HepG2 (cell line): ENCODE measurements at regions not wholly inside any gene's neighbourhood (a gene's known extent, or its start where the extent isn't known, plus 50 kb on each side); places are given as distances from the start of the nearest gene placed in this dataset.

Experiments used
- ATAC-seq: fragments of 200-7000 bp; cut with Tn5 transposase; 3 replicates; pipeline ENCODE4 v1.9.1; 2020; ENCODE audit warnings: mild to moderate bottlenecking, moderate library complexity
- BruUV-seq: library from RNA; stranded (reverse); fragments of 400-500 nt; replicated peaks from 2 replicates; lab custom pipeline; 2021; lab: Mats Ljungman, UMichigan
- CTCF ChIA-PET: fragments of 300-600 bp; formaldehyde crosslinking; extraction: SDS; loops from one replicate; lab custom pipeline; 2021; ENCODE audit warnings: low total read pairs, inconsistent platforms, low intra/inter-chr PET ratio; lab: Yijun Ruan, JAX
- POLR2A ChIA-PET: fragments of 350-600 bp; sonication (Branson Sonifier 250); formaldehyde crosslinking; loops from one replicate; lab custom pipeline; 2020; ENCODE audit warnings: antibody characterized with exemption, inconsistent platforms; lab: Yijun Ruan, JAX
- DNase-seq: peaks from one replicate; pipeline ENCODE4 v3.0.0-alpha.2; 2015; ENCODE audit warnings: low spot score
- FAIRE-seq: peaks from 3 replicates; lab custom pipeline; 2011; peaks lifted over from hg19 to GRCh38; lab: Jason Lieb, UNC
- H2AFZ ChIP-seq: one replicate; pipeline ENCODE4 v1.6.1; 2011; ENCODE audit warnings: low read length, inconsistent platforms
- H3K27ac ChIP-seq: fragments of 300-600 bp; 3 replicates; pipeline ENCODE4 v1.8.0; 2011; ENCODE audit warnings: mixed run types, mild to moderate bottlenecking, mixed read lengths, low read length, inconsistent platforms; ENCODE audit not compliant: insufficient read depth; ENCODE audit errors: extremely low read length
- H3K27me3 ChIP-seq, 2 experiments: fragments of 200-600 bp in 1 of 2; 2 replicates in 1 of 2; 3 replicates in 1 of 2; pipeline versions ENCODE4 v1.6.0 to v1.8.0; 2011; ENCODE audit warnings: low read length in 2 of 2, mild to moderate bottlenecking in 2 of 2, moderate library complexity in 2 of 2, inconsistent platforms in 1 of 2; ENCODE audit not compliant: insufficient read depth in 2 of 2, control insufficient read depth in 1 of 2
- H3K36me3 ChIP-seq, 2 experiments: fragments of 200-600 bp in 1 of 2; replicated peaks in 1 of 2; 2 replicates in 1 of 2; 3 replicates in 1 of 2; pipeline versions ENCODE4 v1.5.1 to v1.8.0; 2011; ENCODE audit warnings: low read length in 2 of 2, inconsistent platforms in 1 of 2; ENCODE audit not compliant: insufficient read depth in 2 of 2, control insufficient read depth in 1 of 2
- H3K4me1 ChIP-seq: 2 replicates; pipeline ENCODE4 v1.5.1; 2012; ENCODE audit warnings: low read length, inconsistent platforms; ENCODE audit not compliant: insufficient read depth
- H3K4me2 ChIP-seq: 2 replicates; pipeline ENCODE4 v1.6.0; 2011; ENCODE audit warnings: low read depth, low read length, inconsistent platforms
- H3K4me3 ChIP-seq, 3 experiments: fragments of 200-600 bp in 1 of 3; sonication (generic), shearing (Covaris generic) in 1 of 3; replicated peaks in 1 of 3; 2 replicates each; pipeline ENCODE4 v1.5.1; 2011 to 2016; ENCODE audit warnings: low read length in 3 of 3, inconsistent platforms in 2 of 3, low read depth in 2 of 3, mild to moderate bottlenecking in 2 of 3, control low read depth in 1 of 3, mixed read lengths in 1 of 3; ENCODE audit not compliant: insufficient read depth in 1 of 3
- H3K79me2 ChIP-seq: one replicate; pipeline ENCODE4 v1.6.1; 2011; ENCODE audit warnings: low read length, inconsistent platforms; ENCODE audit not compliant: insufficient read depth
- H3K9ac ChIP-seq: 2 replicates; pipeline ENCODE4 v1.6.0; 2011; ENCODE audit warnings: mild to moderate bottlenecking, low read depth, low read length, inconsistent platforms; ENCODE audit not compliant: insufficient read depth
- H3K9me3 ChIP-seq: 2 replicates; pipeline ENCODE4 v1.5.1; 2012; ENCODE audit warnings: mild to moderate bottlenecking, low read length
- H4K20me1 ChIP-seq: 2 replicates; pipeline ENCODE4 v1.6.0; 2011; ENCODE audit warnings: inconsistent platforms, mild to moderate bottlenecking, low read length, moderate library complexity; ENCODE audit not compliant: insufficient read depth
- CBX1 ChIP-seq: IDR thresholded peaks from one replicate; pipeline ENCODE4 v1.6.1; 2016; ENCODE audit warnings: antibody characterized with exemption, low read depth
- FOXJ3 ChIP-seq: sonication (generic); formaldehyde crosslinking; IDR thresholded peaks from 2 replicates; pipeline ENCODE4 v1.4.0; 2020; ENCODE audit warnings: missing genetic modification reagents, mild to moderate bottlenecking, borderline replicate concordance
- FOXM1 ChIP-seq: sonication (generic); formaldehyde crosslinking; IDR thresholded peaks from 2 replicates; pipeline ENCODE4 v1.5.0; 2020; ENCODE audit warnings: missing genetic modification reagents
- HDAC6 ChIP-seq: fragments of 200-600 bp; sonication (generic); IDR thresholded peaks from 2 replicates; pipeline ENCODE4 v1.7.0; 2017; ENCODE audit warnings: mild to moderate bottlenecking, antibody characterized with exemption, low read length, low read depth
- STAG1 ChIP-seq: sonication (generic); formaldehyde crosslinking; IDR thresholded peaks from 2 replicates; pipeline ENCODE4 v1.4.0; 2020; ENCODE audit warnings: missing genetic modification reagents
- ZNF280D ChIP-seq: sonication (generic); formaldehyde crosslinking; IDR thresholded peaks from 2 replicates; pipeline ENCODE4 v1.5.1; 2020; ENCODE audit warnings: mild to moderate bottlenecking, missing genetic modification reagents
- ZNF337 ChIP-seq: sonication (generic); formaldehyde crosslinking; IDR thresholded peaks from 2 replicates; pipeline ENCODE4 v1.5.1; 2020; ENCODE audit warnings: missing genetic modification reagents, low read depth, mild to moderate bottlenecking, borderline replicate concordance
- ZNF678 ChIP-seq: sonication (generic); formaldehyde crosslinking; IDR thresholded peaks from 2 replicates; pipeline ENCODE4 v1.4.0; 2020; ENCODE audit warnings: mild to moderate bottlenecking, missing genetic modification reagents
- WGBS: methylation state at CpG from one replicate; pipeline ENCODE4 v1.1.6; 2017; ENCODE audit warnings: low lambda C conversion rate; 5-methylcytosine and 5-hydroxymethylcytosine counted together
- in situ Hi-C: cut with HindIII; loops from 2 replicates; pipeline ENCODE4 v1.10.0; 2017; ENCODE audit warnings: low pct_unique_long_range_greater_than_20kb; ENCODE audit not compliant: extremely low pct_ligation_motif_present
- intact Hi-C: fragments of 100-400 bp; cut with micrococcal nuclease; formaldehyde crosslinking; loops from one replicate; pipeline ENCODE4 v1.10.0; 2022; ENCODE audit not compliant: unreplicated experiment
- TF ChIP-seq, protein P1 (sequence below), 2 experiments: sonication (generic) in 1 of 2; formaldehyde crosslinking in 1 of 2; IDR thresholded peaks; 2 replicates each; pipeline versions ENCODE4 v1.4.0 to v1.6.1; 2018 to 2020; ENCODE audit warnings: missing genetic modification reagents in 2 of 2, borderline replicate concordance in 1 of 2, low read depth in 1 of 2, mild to moderate bottlenecking in 1 of 2, missing biosample characterization in 1 of 2
- TF ChIP-seq, protein P2 (sequence below): sonication (generic); formaldehyde crosslinking; IDR thresholded peaks from 2 replicates; pipeline ENCODE4 v1.8.1; 2023; ENCODE audit warnings: mild to moderate bottlenecking, missing genetic modification reagents
- TF ChIP-seq, protein P3 (sequence below): sonication (generic); formaldehyde crosslinking; IDR thresholded peaks from 2 replicates; pipeline ENCODE4 v1.5.0; 2020; ENCODE audit warnings: mild to moderate bottlenecking, missing genetic modification reagents, moderate library complexity
- TF ChIP-seq, protein P4 (sequence below): sonication (generic); formaldehyde crosslinking; IDR thresholded peaks from 2 replicates; pipeline ENCODE4 v1.4.0; 2020; ENCODE audit warnings: missing genetic modification reagents

DNA sequence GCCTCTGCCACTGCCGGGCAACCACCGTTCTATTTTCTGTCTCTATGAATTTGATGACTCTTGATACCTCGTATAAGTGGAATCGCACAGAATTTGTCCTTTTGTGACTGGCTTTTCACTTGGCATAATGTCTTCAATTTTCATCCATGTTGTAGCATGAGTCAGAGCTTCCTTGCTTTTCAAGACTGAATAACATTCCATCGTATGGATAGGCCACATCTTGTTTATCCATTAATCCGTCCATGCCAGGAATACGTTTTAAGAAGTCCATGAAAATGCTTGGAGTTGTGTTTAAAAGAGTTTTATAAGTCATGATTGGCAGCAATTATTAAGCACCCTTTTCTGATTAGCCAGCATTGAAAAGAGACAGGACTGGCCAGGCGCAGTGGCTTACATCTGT is 53.6 kb upstream of the CLDN10 start (continued):
- TF ChIP-seq ZNF280D (CRISPR knock-in tag): no peak
- TF ChIP-seq, protein P1, sequence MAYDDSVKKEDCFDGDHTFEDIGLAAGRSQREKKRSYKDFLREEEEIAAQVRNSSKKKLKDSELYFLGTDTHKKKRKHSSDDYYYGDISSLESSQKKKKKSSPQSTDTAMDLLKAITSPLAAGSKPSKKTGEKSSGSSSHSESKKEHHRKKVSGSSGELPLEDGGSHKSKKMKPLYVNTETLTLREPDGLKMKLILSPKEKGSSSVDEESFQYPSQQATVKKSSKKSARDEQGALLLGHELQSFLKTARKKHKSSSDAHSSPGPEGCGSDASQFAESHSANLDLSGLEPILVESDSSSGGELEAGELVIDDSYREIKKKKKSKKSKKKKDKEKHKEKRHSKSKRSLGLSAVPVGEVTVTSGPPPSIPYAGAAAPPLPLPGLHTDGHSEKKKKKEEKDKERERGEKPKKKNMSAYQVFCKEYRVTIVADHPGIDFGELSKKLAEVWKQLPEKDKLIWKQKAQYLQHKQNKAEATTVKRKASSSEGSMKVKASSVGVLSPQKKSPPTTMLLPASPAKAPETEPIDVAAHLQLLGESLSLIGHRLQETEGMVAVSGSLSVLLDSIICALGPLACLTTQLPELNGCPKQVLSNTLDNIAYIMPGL (CRISPR knock-in tag; IDR thresholded peaks at IDR 0.05; ENCODE audit: borderline replicate concordance in 1 of 2, low read depth in 1 of 2): no peak

GRCh38 chr13:95499811-95500712 is 52.5 kb upstream of the CLDN10 start:
- Histone ChIP-seq H3K36me3 (no peaks in the 10 kb centered on the region), H4K20me1 (no peaks in the 10 kb centered on the region), H3K9me3 (no peaks in the 10 kb centered on the region), H2AFZ (no peak overlapping the region), H3K27me3 (no peaks in the 10 kb centered on the region), H3K4me2 (no peak overlapping the region), H3K4me3 (no peak overlapping the region), H3K27ac (no peak overlapping the region), H3K9ac (no peak overlapping the region), H3K4me1 (no peaks in the 10 kb centered on the region), H3K79me2 (no peaks in the 10 kb centered on the region)
- DNase-seq (no peak), ATAC-seq (no peak), FAIRE-seq (no peak)
- no TSS peak for BruUV-seq
- POLR2A ChIA-PET: no interaction called here
- intact Hi-C loops: no loop called here
- 57% methylated on average over 6 of the region's 6 CpGs for WGBS
- CTCF ChIA-PET: no interaction called here
- in situ Hi-C loops: no loop called here
- TF ChIP-seq ZNF678 (CRISPR knock-in tag) (no peak), FOXM1 (CRISPR knock-in tag) (no peak), CBX1 (no peak), STAG1 (no peak), FOXJ3 (CRISPR knock-in tag) (no peak), ZNF337 (CRISPR knock-in tag) (no peak), HDAC6 (no peak)
- TF ChIP-seq, protein P2, sequence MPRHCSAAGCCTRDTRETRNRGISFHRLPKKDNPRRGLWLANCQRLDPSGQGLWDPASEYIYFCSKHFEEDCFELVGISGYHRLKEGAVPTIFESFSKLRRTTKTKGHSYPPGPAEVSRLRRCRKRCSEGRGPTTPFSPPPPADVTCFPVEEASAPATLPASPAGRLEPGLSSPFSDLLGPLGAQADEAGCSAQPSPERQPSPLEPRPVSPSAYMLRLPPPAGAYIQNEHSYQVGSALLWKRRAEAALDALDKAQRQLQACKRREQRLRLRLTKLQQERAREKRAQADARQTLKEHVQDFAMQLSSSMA (CRISPR knock-in tag): no peak
- TF ChIP-seq, protein P3, sequence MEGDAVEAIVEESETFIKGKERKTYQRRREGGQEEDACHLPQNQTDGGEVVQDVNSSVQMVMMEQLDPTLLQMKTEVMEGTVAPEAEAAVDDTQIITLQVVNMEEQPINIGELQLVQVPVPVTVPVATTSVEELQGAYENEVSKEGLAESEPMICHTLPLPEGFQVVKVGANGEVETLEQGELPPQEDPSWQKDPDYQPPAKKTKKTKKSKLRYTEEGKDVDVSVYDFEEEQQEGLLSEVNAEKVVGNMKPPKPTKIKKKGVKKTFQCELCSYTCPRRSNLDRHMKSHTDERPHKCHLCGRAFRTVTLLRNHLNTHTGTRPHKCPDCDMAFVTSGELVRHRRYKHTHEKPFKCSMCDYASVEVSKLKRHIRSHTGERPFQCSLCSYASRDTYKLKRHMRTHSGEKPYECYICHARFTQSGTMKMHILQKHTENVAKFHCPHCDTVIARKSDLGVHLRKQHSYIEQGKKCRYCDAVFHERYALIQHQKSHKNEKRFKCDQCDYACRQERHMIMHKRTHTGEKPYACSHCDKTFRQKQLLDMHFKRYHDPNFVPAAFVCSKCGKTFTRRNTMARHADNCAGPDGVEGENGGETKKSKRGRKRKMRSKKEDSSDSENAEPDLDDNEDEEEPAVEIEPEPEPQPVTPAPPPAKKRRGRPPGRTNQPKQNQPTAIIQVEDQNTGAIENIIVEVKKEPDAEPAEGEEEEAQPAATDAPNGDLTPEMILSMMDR: no peak
- TF ChIP-seq, protein P4, sequence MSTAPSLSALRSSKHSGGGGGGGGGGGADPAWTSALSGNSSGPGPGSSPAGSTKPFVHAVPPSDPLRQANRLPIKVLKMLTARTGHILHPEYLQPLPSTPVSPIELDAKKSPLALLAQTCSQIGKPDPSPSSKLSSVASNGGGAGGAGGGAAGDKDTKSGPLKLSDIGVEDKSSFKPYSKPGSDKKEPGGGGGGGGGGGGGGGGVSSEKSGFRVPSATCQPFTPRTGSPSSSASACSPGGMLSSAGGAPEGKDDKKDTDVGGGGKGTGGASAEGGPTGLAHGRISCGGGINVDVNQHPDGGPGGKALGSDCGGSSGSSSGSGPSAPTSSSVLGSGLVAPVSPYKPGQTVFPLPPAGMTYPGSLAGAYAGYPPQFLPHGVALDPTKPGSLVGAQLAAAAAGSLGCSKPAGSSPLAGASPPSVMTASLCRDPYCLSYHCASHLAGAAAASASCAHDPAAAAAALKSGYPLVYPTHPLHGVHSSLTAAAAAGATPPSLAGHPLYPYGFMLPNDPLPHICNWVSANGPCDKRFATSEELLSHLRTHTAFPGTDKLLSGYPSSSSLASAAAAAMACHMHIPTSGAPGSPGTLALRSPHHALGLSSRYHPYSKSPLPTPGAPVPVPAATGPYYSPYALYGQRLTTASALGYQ (CRISPR knock-in tag): no peak
